HCT116 (cell line): ENCODE measurements at regions not wholly inside any gene's neighbourhood (a gene's known extent, or its start where the extent isn't known, plus 50 kb on each side); places are given as distances from the start of the nearest gene placed in this dataset.

Experiments used
- ATAC-seq: fragments of 200-7000 bp; cut with Tn5 transposase; 2 replicates; pipeline ENCODE4 v1.9.1; 2020; ENCODE audit warnings: mild to moderate bottlenecking, moderate library complexity
- BruUV-seq: library from RNA; stranded (reverse); fragments of 400-500 nt; replicated peaks from 2 replicates; lab custom pipeline; 2021; lab: Mats Ljungman, UMichigan
- CTCF ChIA-PET: fragments of 300-600 bp; sonication (Branson Sonifier 250); formaldehyde crosslinking; loops from one replicate; lab custom pipeline; 2021; ENCODE audit warnings: antibody characterized with exemption; lab: Charles Lee
- POLR2A ChIA-PET: fragments of 300-600, 350-600 bp; sonication (Branson Sonifier 250); formaldehyde crosslinking; loops from one replicate; lab custom pipeline; 2021; ENCODE audit warnings: antibody characterized with exemption; lab: Charles Lee
- RAD21 ChIA-PET, 2 experiments: fragments of 300-600 bp; sonication (Branson Sonifier 250); formaldehyde crosslinking; loops; one replicate each; lab custom pipeline; 2023; ENCODE audit warnings: low total read pairs in 2 of 2; ENCODE audit not compliant: uncharacterized antibody in 2 of 2, unreplicated experiment in 2 of 2, low non-redundant PET in 1 of 2; lab: Charles Lee
- DNase-seq: peaks from one replicate; pipeline ENCODE4 v3.0.0-alpha.2; 2010; ENCODE audit warnings: low read depth, low spot score
- H2AFZ ChIP-seq: fragments of 200-600 bp; shearing (Covaris generic), sonication (generic); 2 replicates; pipeline ENCODE4 v1.6.1; 2017; ENCODE audit warnings: low read depth, mixed run types, mixed read lengths, antibody characterized with exemption, low read length; ENCODE audit not compliant: poor library complexity, severe bottlenecking
- H3K27ac ChIP-seq: 2 replicates; pipeline ENCODE4 v1.5.1; 2012; ENCODE audit warnings: low read depth, low read length
- H3K27me3 ChIP-seq: fragments of 200-600 bp; sonication (generic); 2 replicates; pipeline ENCODE4 v1.6.1; 2016; ENCODE audit warnings: mixed run types, low read length, mixed read lengths; ENCODE audit not compliant: insufficient read depth
- H3K36me3 ChIP-seq, 2 experiments: fragments of 200-500 bp in 1 of 2; fragments of 200-600 bp in 1 of 2; sonication (Bioruptor generic) in 1 of 2; sonication (generic) in 1 of 2; 2 replicates each; pipeline versions ENCODE4 v1.5.1 to v1.6.1; 2014 to 2016; ENCODE audit warnings: low read length in 2 of 2, inconsistent platforms in 1 of 2, mixed read lengths in 1 of 2, mixed run types in 1 of 2; ENCODE audit not compliant: insufficient read depth in 2 of 2, control insufficient read depth in 1 of 2
- H3K4me1 ChIP-seq, 2 experiments: fragments of 200-600 bp in 1 of 2; sonication (generic) in 1 of 2; 2 replicates each; pipeline versions ENCODE4 v1.5.1 to v1.6.1; 2012 to 2017; ENCODE audit warnings: low read length in 2 of 2, inconsistent platforms in 1 of 2, mild to moderate bottlenecking in 1 of 2, mixed read lengths in 1 of 2, mixed run types in 1 of 2, moderate library complexity in 1 of 2; ENCODE audit not compliant: insufficient read depth in 2 of 2, control insufficient read depth in 1 of 2
- H3K4me2 ChIP-seq: fragments of 200-600 bp; sonication (generic); 2 replicates; pipeline ENCODE4 v1.6.1; 2017; ENCODE audit warnings: mixed run types, low read length, mixed read lengths
- H3K4me3 ChIP-seq, 2 experiments: fragments of 200-600 bp in 1 of 2; sonication (generic) in 1 of 2; replicated peaks in 1 of 2; 2 replicates each; pipeline ENCODE4 v1.5.1; 2011 to 2016; ENCODE audit warnings: low read length in 2 of 2, control low read depth in 1 of 2, low read depth in 1 of 2, mild to moderate bottlenecking in 1 of 2, mixed read lengths in 1 of 2, mixed run types in 1 of 2
- H3K79me2 ChIP-seq: fragments of 200-600 bp; sonication (generic); 2 replicates; pipeline ENCODE4 v1.6.1; 2017; ENCODE audit warnings: mild to moderate bottlenecking, mixed run types, low read length, moderate library complexity, mixed read lengths; ENCODE audit not compliant: insufficient read depth
- H3K9ac ChIP-seq: fragments of 200-600 bp; sonication (generic); 2 replicates; pipeline ENCODE4 v1.6.1; 2016; ENCODE audit warnings: low read length, mixed read lengths
- H3K9me2 ChIP-seq: fragments of 200-600 bp; sonication (generic), shearing (Covaris generic); 2 replicates; pipeline ENCODE4 v1.6.1; 2017; ENCODE audit warnings: mixed run types, mild to moderate bottlenecking, moderate library complexity; ENCODE audit not compliant: insufficient read depth
- H3K9me3 ChIP-seq, 2 experiments: fragments of 200-500 bp in 1 of 2; fragments of 200-600 bp in 1 of 2; sonication (Bioruptor generic) in 1 of 2; sonication (generic) in 1 of 2; 2 replicates each; pipeline ENCODE4 v1.6.1; 2014 to 2017; ENCODE audit warnings: low read length in 2 of 2, mixed read lengths in 2 of 2, inconsistent platforms in 1 of 2, low read depth in 1 of 2, mild to moderate bottlenecking in 1 of 2, mixed run types in 1 of 2, moderate library complexity in 1 of 2; ENCODE audit not compliant: control insufficient read depth in 1 of 2, insufficient read depth in 1 of 2
- H4K20me1 ChIP-seq: fragments of 200-600 bp; sonication (generic), shearing (Covaris generic); 2 replicates; pipeline ENCODE4 v1.6.1; 2017; ENCODE audit warnings: mixed run types, mild to moderate bottlenecking, moderate library complexity; ENCODE audit not compliant: insufficient read depth
- CBX3 ChIP-seq: IDR thresholded peaks from 2 replicates; pipeline ENCODE4 v1.6.1; 2012; ENCODE audit warnings: low read depth
- CEBPB ChIP-seq: IDR thresholded peaks from 2 replicates; pipeline ENCODE4 v1.6.1; 2012; ENCODE audit warnings: low read depth
- EGR1 ChIP-seq: IDR thresholded peaks from 2 replicates; pipeline ENCODE4 v1.6.1; 2012; ENCODE audit warnings: low read depth
- ELF1 ChIP-seq: IDR thresholded peaks from 2 replicates; pipeline ENCODE4 v1.6.1; 2012; ENCODE audit warnings: low read depth, borderline replicate concordance
- EZH2 ChIP-seq: fragments of 200-600 bp; sonication (generic); IDR thresholded peaks from 2 replicates; pipeline ENCODE4 v1.6.1; 2017; ENCODE audit warnings: antibody characterized with exemption, mixed run types
- EZH2phosphoT487 ChIP-seq: fragments of 200-600 bp; IDR thresholded peaks from 2 replicates; pipeline ENCODE4 v1.6.1; 2018; ENCODE audit warnings: antibody characterized with exemption, borderline replicate concordance
- JUND ChIP-seq: IDR thresholded peaks from 2 replicates; pipeline ENCODE4 v1.6.1; 2012
- POLR2A ChIP-seq: IDR thresholded peaks from 2 replicates; pipeline ENCODE4 v1.7.0; 2011; ENCODE audit warnings: borderline replicate concordance; ENCODE audit not compliant: insufficient read depth, insufficient read length; ENCODE audit errors: extremely low read depth
- POLR2AphosphoS5 ChIP-seq: IDR thresholded peaks from 2 replicates; pipeline ENCODE4 v1.6.1; 2011; ENCODE audit warnings: mild to moderate bottlenecking, low read depth, low read length, moderate library complexity
- RAD21 ChIP-seq: IDR thresholded peaks from 2 replicates; pipeline ENCODE4 v1.6.1; 2012; ENCODE audit warnings: low read depth, mild to moderate bottlenecking
- SIN3A ChIP-seq: IDR thresholded peaks from 2 replicates; pipeline ENCODE4 v1.6.1; 2012; ENCODE audit warnings: low read depth
- SP1 ChIP-seq: IDR thresholded peaks from 2 replicates; pipeline ENCODE4 v1.6.1; 2012; ENCODE audit warnings: low read depth
- ZFX ChIP-seq: fragments of 450-650 bp; IDR thresholded peaks from 2 replicates; pipeline ENCODE4 v1.6.1; 2017
- ZNF274 ChIP-seq: fragments of 200-500 bp; sonication (Bioruptor generic); IDR thresholded peaks from 2 replicates; pipeline ENCODE4 v1.6.1; 2014; ENCODE audit warnings: mild to moderate bottlenecking, low read depth, low read length, inconsistent platforms
- intact Hi-C: fragments of 100-400 bp; cut with micrococcal nuclease; formaldehyde crosslinking; loops from 2 replicates; pipeline ENCODE4 v1.10.0; 2022
- TF ChIP-seq, protein P1 (sequence below), 3 experiments: fragments of 200-600 bp in 1 of 3; sonication (generic) in 1 of 3; IDR thresholded peaks in 2 of 3; conservative IDR thresholded peaks in 1 of 3; 2 replicates each; pipeline ENCODE4 v1.5.1; 2012 to 2017; ENCODE audit warnings: low read depth in 2 of 3, low read length in 2 of 3, antibody characterized with exemption in 1 of 3, borderline replicate concordance in 1 of 3, control low read depth in 1 of 3, mild to moderate bottlenecking in 1 of 3, mixed read lengths in 1 of 3, mixed run types in 1 of 3, moderate library complexity in 1 of 3; ENCODE audit not compliant: insufficient read depth in 1 of 3
- TF ChIP-seq, protein P2 (sequence below): IDR thresholded peaks from 2 replicates; pipeline ENCODE4 v1.6.1; 2012
- TF ChIP-seq, protein P3 (sequence below): IDR thresholded peaks from 2 replicates; pipeline ENCODE4 v1.6.1; 2012
- TF ChIP-seq, protein P4 (sequence below): IDR thresholded peaks from 2 replicates; pipeline ENCODE4 v1.6.1; 2011; ENCODE audit warnings: mild to moderate bottlenecking, low read length, moderate library complexity; ENCODE audit not compliant: insufficient replicate concordance; ENCODE audit errors: extremely low read depth

DNA sequence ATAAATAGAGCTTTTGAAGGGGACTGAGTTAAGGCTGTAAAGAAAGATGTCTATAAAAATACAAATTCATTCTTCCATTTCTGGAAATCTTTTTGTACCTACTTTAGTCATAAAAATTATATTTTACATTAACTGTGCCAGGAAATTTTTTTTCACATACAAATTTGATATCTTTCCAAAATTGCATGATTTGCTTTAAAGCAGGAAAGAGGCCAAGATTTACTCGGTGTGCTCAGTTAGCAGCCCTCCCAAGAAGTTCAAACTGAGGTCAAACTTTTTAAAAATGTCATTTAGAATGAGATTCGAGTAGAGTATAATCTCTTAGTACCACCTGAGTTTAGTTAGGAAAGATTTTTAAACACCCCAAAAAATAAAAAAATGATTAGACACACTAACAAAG is 173.2 kb upstream of the GRIP1 start:
- POLR2A ChIA-PET = no interaction called here
- H2AFZ ChIP-seq = no peak overlapping the region
- no peaks in the 10 kb centered on the region for H3K4me1 ChIP-seq
- no peak overlapping the region for H3K9ac ChIP-seq
- TF ChIP-seq ELF1 (no peak), ZNF274 (no peak), CBX3 (no peak), EZH2 (no peak), SP1 (no peak), JUND (no peak), CEBPB (no peak)
- TF ChIP-seq, protein P1, sequence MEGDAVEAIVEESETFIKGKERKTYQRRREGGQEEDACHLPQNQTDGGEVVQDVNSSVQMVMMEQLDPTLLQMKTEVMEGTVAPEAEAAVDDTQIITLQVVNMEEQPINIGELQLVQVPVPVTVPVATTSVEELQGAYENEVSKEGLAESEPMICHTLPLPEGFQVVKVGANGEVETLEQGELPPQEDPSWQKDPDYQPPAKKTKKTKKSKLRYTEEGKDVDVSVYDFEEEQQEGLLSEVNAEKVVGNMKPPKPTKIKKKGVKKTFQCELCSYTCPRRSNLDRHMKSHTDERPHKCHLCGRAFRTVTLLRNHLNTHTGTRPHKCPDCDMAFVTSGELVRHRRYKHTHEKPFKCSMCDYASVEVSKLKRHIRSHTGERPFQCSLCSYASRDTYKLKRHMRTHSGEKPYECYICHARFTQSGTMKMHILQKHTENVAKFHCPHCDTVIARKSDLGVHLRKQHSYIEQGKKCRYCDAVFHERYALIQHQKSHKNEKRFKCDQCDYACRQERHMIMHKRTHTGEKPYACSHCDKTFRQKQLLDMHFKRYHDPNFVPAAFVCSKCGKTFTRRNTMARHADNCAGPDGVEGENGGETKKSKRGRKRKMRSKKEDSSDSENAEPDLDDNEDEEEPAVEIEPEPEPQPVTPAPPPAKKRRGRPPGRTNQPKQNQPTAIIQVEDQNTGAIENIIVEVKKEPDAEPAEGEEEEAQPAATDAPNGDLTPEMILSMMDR (IDR thresholded peaks at IDR 0.05 in 2 of 3, conservative IDR thresholded peaks at IDR 0.05 in 1 of 3; ENCODE audit: borderline replicate concordance in 1 of 3, insufficient read depth in 1 of 3, low read depth in 2 of 3, low read length in 2 of 3) = no peak
- TF ChIP-seq, protein P2, sequence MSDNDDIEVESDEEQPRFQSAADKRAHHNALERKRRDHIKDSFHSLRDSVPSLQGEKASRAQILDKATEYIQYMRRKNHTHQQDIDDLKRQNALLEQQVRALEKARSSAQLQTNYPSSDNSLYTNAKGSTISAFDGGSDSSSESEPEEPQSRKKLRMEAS = no peak
- TF ChIP-seq, all 23 proteins: peak for 0
- H3K9me2 ChIP-seq = no peaks in the 10 kb centered on the region
- CTCF ChIA-PET = no interaction called here
- RAD21 ChIA-PET = no interaction called here
- H3K27ac ChIP-seq = no peak overlapping the region
- no TSS peak for BruUV-seq
- ATAC-seq = no peak
- DNase-seq = no peak
- no peak overlapping the region for H3K4me3 ChIP-seq
- H4K20me1 ChIP-seq = no peaks in the 10 kb centered on the region
- H3K27me3 ChIP-seq = peaks cover 29% of the 10 kb centered on the region
- H3K36me3 ChIP-seq = no peaks in the 10 kb centered on the region
- H3K4me2 ChIP-seq = no peak overlapping the region
- no peaks in the 10 kb centered on the region for H3K9me3 ChIP-seq
- intact Hi-C loops = no loop called here
- H3K79me2 ChIP-seq = no peaks in the 10 kb centered on the region

DNA sequence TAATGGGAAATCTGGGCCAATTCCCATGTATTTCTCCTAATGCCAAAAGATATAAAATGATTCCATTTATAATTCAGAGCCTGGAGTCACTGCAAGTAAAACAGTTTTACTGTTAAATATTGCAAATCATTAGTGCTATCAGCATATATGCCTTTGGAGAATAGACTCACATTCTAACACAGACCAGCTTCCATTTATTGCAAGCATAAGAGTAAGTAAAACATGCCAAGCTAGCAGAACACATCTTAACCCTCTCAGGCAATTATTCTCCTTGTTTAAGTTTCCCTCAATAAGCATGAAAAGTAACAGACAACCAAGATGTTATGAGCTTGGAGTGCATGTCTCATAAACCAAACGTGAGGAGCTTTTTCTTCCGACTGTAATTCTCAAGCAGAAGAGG is 173.9 kb upstream of the GRIP1 start:
- H3K36me3 ChIP-seq = no peaks in the 10 kb centered on the region
- TF ChIP-seq, protein P3, sequence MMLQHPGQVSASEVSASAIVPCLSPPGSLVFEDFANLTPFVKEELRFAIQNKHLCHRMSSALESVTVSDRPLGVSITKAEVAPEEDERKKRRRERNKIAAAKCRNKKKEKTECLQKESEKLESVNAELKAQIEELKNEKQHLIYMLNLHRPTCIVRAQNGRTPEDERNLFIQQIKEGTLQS = no peak
- TF ChIP-seq CEBPB = no peak
- TF ChIP-seq, protein P2 = no peak
- TF ChIP-seq SIN3A = no peak
- no peak for TF ChIP-seq CBX3
- TF ChIP-seq JUND = no peak
- TF ChIP-seq ZFX = no peak
- no peak for TF ChIP-seq ELF1
- no peak for TF ChIP-seq POLR2AphosphoS5
- TF ChIP-seq SP1 = no peak
- TF ChIP-seq RAD21 = no peak
- TF ChIP-seq POLR2A = no peak
- TF ChIP-seq EZH2 = no peak
- no peak for TF ChIP-seq ZNF274
- TF ChIP-seq EGR1 = no peak
- TF ChIP-seq, protein P4, sequence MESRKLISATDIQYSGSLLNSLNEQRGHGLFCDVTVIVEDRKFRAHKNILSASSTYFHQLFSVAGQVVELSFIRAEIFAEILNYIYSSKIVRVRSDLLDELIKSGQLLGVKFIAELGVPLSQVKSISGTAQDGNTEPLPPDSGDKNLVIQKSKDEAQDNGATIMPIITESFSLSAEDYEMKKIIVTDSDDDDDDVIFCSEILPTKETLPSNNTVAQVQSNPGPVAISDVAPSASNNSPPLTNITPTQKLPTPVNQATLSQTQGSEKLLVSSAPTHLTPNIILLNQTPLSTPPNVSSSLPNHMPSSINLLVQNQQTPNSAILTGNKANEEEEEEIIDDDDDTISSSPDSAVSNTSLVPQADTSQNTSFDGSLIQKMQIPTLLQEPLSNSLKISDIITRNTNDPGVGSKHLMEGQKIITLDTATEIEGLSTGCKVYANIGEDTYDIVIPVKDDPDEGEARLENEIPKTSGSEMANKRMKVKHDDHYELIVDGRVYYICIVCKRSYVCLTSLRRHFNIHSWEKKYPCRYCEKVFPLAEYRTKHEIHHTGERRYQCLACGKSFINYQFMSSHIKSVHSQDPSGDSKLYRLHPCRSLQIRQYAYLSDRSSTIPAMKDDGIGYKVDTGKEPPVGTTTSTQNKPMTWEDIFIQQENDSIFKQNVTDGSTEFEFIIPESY = no peak
- no peak for TF ChIP-seq EZH2phosphoT487

More for the DNA sequence above, 173.9 kb upstream of the GRIP1 start:
- H3K9ac ChIP-seq = no peak overlapping the region
- no peaks in the 10 kb centered on the region for H4K20me1 ChIP-seq
- RAD21 ChIA-PET = no interaction called here
- no peak overlapping the region for H3K27ac ChIP-seq
- DNase-seq (no peak), ATAC-seq (no peak)
- no peaks in the 10 kb centered on the region for H3K79me2 ChIP-seq
- BruUV-seq = no TSS peak
- peaks cover 29% of the 10 kb centered on the region for H3K27me3 ChIP-seq
- H3K4me3 ChIP-seq = no peak overlapping the region
- POLR2A ChIA-PET = no interaction called here
- H3K4me2 ChIP-seq = no peak overlapping the region
- H2AFZ ChIP-seq = no peak overlapping the region
- no peaks in the 10 kb centered on the region for H3K9me2 ChIP-seq
- no peaks in the 10 kb centered on the region for H3K4me1 ChIP-seq
- CTCF ChIA-PET = no interaction called here
- intact Hi-C loops = no loop called here
- no peaks in the 10 kb centered on the region for H3K9me3 ChIP-seq
